Kasumi-1 (cell line): ENCODE measurements at regions not wholly inside any gene's neighbourhood (a gene's known extent, or its start where the extent isn't known, plus 50 kb on each side); places are given as distances from the start of the nearest gene placed in this dataset.
A peak's percentile ranks its signal among the peaks of the same experiment; 100 is the strongest.
"Not testable (repeated sequence)": the region's sequence is repeated elsewhere in the genome, so short reads cannot be mapped to it uniquely, and the experiment has no call there.

Source experiments
- DNase-seq, 2 experiments: peaks; one replicate each; lab custom pipeline; 2025; lab: John Stamatoyannopoulos, UW

- DNase-seq = not testable (repeated sequence)
Observed at GRCh38 chr11:14573539-14574057, 53.4 kb upstream of the PSMA1 start.

- no peak for DNase-seq
Observed at GRCh38 chr11:14577292-14577691, 57.1 kb upstream of the PSMA1 start.

- DNase-seq = no peak
Observed at GRCh38 chr11:14577835-14578529, 57.8 kb upstream of the PSMA1 start.

GRCh38 chr11:14578541-14578956 lies 58.4 kb upstream of the PSMA1 start:
- peak; percentile 87 to 92 for DNase-seq

- no peak for DNase-seq
Observed at GRCh38 chr11:14579646-14580045, 59.5 kb upstream of the PSMA1 start.

GRCh38 chr11:14582793-14583192 lies 60.8 kb upstream of the PDE3B start:
- DNase-seq = no peak

- no peak for DNase-seq
Observed at GRCh38 chr11:14583252-14584034, 60.2 kb upstream of the PDE3B start.

GRCh38 chr11:14584035-14584363 lies 59.6 kb upstream of the PDE3B start:
- DNase-seq = no peak

- DNase-seq = no peak
Observed at GRCh38 chr11:14584595-14584994, 59.0 kb upstream of the PDE3B start.

GRCh38 chr11:14585438-14585837 lies 58.2 kb upstream of the PDE3B start:
- no peak for DNase-seq

- peak; percentile 11 to 21 for DNase-seq
Observed at GRCh38 chr11:14587258-14587657, 56.3 kb upstream of the PDE3B start.

GRCh38 chr11:14588681-14589080 lies 54.9 kb upstream of the PDE3B start:
- DNase-seq = no peak

GRCh38 chr11:14589421-14589820 lies 54.2 kb upstream of the PDE3B start:
- DNase-seq = no peak

- not testable (repeated sequence) for DNase-seq
Observed at GRCh38 chr11:14591046-14591445, 52.6 kb upstream of the PDE3B start.

- DNase-seq = no peak
Observed at GRCh38 chr11:14593671-14594070, 49.9 kb upstream of the PDE3B start.
